GM21515 (cell line): ENCODE measurements at regions not wholly inside any gene's neighbourhood (a gene's known extent, or its start where the extent isn't known, plus 50 kb on each side); places are given as distances from the start of the nearest gene placed in this dataset.

Experiments
- ATAC-seq: cut with Tn5 transposase; IDR thresholded peaks from one replicate; pipeline ENCODE4 v1.9.1; 2021; ENCODE audit not compliant: unreplicated experiment

DNA sequence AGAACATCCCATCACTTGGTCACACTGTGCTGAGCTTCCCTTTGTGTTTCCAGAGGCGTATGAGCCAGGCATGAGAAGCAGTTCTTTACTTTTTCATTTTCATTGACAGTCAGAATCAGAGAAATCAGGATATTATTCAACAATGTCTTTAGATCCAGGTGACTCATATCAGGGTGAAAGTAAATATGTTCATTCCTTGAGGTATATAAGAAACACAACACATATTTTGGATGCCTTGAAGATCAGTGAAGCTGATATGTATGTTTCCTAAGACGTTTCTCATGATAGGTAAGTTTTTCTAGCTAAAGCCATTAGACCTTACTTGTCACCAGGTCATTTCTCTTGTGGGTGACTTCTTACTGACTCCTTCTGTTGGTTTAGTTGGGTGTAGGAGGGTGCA is 505.6 kb downstream of the CDH26 start:
- no peak for ATAC-seq

DNA sequence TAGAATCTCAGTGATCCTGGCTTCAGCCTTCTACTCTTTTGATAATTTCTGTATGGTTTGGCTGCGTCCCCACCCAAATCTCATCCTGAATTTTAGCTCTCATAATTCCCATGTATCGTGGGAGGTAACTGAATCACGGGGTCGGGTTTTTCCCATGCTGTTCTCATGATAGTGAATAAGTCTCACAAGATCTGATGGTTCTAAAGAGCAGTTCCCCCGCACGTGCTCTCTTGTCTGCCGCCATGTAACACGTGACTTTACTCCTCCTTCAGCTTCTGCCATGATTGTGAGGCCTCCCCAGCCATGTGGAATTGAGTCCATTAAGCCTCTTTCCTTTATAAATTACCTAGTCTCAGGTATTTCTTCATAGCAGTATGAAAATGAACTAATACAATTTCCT is 507.2 kb downstream of the CDH26 start:
- ATAC-seq, result no peak

DNA sequence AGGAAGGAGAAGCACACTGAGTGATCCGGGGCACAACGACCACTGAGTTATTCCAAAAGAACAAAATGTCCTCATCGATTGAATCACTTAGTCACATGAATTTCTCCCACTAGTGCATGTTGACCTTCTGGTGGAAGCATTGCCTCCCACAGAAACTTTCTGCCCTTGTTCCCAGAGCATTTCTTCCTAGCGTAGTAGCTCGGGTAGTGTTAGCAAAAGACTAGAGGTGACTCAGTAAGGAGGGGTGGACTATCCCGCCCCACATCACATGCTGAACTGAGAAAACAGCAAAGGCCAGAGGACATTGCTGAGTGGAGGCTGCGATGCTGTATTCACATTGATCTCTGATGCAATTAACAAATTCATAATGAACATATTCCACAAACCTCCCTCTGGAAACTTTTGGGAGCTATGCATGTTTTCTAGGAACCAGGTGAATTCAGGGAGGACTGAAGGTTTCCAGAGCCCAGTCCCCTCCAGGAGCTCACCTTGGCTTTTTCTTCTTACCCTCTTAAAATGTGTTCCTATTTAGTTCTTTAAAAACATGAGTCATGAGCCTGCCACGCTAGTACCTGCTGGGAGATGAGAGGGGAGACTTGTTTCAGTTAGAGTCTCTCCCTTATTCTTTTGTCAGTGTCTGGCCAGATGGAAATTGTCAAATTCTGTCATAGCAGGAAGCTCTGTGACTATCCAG is 507.9 kb downstream of the CDH26 start:
- no peak for ATAC-seq

DNA sequence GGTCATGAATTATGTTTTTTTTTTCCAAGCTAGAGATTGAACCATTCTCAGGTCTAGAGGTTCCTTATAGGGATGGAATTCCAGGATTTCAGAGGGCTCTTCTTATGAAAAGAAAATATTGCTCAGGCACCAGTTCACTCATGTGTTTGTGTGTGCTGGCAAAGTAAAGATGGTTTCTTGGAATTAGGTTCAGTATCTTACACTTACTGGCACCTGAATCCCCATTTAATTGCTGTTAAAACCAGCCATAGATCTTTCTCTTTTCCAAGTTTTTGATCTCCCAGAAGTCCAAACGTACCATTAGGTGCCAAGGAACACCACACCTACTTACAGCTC is 508.4 kb downstream of the CDH26 start:
- ATAC-seq, result no peak

DNA sequence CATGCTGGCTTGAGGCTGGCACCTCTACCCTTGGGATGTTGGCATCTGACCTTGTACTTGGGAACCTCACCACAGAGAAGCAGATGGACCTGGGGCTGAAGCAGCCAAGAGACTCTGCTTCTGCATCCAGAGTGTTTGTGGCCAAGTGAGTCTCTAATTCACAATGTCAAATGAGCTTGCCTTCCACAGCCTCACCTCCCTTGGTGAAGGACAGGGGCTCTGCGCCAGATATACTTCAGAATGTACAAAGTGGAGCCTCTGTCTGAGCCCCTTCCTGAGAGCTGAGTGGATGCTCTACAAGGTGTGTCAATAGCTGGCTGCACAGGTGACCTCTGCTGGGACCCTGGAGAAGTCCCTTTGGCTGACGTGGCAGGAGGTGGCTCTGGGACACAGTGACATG is 508.9 kb downstream of the CDH26 start:
- no peak for ATAC-seq

DNA sequence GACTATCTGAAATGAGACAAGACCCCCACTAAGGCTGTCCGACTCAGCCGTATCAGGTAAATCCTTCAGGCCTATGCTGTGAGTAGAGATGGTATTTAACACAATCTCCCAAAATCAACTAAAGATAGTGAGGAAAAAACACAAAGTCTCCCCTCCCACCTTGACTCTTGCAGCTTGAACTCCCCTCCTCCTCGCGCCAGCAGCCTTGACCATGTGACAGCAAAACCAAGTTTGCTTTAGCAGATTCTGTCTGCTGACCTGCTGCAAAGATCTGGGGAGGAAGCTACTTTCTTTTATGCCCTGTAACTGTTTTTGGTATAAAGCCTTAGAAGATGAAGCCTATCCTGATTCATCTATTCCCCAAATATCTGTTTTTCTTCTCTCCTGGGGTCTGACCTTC is 509.5 kb downstream of the CDH26 start:
- no peak for ATAC-seq

DNA sequence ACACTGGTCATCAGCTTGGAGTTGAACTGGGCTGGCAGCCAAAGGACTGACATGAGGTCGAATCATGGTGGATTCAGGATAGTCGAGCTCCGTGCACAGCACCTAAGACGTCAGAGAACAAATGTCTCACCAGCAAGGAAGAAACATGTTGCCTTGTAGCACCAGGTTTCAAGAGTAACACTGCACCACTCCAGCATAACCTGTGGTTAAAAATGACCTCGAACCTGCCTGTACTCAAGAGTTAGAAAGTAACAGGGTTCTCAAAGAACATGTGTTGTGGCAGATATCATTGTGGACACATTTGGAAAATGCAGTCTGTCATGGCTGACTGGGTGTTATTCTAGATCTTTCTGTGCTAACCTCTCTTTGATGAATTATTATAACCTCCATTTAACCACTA is 511.6 kb downstream of the CDH26 start:
- ATAC-seq, result no peak

DNA sequence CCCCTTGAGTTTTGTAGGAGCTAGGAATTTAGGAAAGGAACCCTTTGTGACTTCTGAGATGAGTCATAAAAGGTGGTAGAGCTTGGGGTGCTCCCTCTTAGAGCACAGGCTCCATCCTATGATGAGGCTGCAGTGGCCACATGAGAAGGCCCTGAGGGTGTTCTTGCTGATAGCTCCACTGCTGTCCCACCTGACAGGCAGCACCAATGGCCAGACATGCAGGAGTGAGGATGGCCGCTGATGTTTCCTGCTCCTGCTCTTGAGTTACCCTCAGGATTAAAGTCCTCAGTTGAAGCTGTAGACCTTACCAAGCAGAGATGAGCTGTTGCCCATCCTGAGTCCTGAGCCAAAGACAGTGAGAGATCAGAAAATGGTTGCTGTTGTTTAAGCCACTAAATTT is 512.1 kb downstream of the CDH26 start:
- no peak for ATAC-seq

DNA sequence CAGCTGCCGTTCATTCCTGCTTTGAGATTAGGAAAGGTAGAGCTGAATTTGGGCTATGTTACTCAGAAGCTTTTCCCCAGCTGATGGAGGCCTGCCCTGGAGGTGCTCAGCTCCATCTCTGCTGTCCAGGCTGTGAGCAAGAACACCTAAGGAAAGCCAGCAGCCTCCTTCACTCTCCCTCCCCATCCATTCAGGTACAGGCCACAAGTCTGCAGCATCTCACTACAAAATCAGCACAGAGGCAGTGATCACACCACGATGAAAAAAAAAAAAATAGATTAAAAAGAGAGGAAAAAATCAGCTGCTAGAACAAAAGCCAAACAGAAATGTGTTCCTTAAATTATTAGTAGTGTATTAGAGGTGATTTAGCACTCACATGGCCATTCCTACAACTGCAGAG is 515.0 kb downstream of the CDH26 start:
- ATAC-seq, result no peak

DNA sequence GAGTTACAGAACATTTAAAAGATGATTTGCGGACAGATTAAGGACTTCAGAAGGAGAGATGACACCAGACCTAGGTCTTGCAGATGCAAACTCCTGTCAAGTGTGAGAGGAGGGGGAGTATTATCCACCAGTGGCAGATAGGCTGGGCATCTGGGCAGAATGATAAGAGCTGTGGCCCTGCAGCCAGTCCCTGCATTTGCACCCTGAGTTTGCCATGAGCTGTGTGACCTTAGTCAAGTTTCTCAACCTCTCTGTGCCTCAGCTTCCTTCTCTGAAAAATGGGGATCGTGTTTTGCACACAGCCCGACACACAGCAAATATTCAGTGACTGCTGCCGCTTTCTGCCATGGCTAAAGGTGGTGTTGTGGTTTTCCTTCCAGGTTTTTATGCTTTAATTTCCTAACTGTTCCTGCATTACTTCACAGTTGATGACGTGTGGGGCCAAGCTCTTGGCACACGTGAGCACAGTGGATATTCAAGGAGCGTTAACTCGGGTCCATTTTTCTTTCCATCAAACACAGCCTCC is 516.2 kb downstream of the CDH26 start:
- ATAC-seq, result no peak

DNA sequence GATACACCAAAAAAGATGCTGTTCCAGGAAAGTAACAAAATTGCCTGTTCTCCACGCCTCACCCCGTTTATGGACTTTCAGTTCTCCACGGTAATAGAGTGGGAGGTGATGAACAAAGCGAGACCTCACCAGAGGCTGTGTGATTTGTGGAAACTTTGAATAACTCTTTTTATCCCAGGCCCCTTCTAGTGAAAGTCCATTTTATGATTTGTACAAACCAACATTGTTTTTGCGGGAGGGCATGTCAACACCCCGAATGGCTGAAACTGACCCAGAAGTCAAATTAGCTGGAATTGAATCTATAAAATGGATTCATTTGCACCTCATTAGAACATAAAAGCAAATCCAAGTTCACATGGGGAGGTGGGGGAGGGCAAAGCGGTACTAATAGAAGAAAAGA is 517.8 kb downstream of the CDH26 start:
- no peak for ATAC-seq

DNA sequence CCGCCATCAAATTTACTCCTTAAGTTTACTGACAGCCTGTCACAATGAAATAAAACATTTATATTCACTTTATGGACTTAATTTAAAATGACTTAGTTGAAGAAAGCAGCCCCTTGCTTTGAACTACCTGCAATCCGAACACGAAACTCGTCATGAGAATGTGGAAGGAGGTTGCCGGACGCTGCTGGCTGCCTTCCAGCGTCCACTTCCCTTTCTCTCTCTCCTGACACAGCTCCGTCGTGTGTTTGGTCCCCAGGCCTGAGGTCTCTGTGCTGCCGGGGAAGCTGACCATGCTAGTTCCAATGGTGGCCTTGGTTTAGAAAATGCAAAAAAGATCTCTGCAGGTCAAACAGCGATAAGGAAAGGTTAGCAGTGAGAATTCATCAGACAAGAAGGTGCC is 519.7 kb downstream of the CDH26 start:
- ATAC-seq, result no peak

DNA sequence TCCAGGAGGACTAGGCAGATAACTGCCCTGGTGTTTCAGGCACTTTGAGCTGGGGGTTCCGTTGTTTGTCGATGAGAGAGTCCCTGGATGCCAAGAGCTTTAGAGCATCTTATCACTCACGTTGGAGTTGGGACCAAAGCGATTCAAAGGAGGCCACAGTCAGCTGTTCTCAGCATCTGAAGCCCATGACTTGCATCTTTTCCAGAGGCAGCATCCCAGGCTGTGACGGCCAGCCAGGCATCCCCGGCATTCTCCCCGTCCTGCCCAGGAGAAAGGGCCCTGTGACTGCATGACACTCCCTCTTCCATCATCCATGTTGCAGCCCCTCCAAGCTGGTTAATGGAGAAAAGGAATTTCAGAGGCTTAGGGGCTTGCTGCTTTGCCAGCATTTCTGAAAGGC is 520.3 kb downstream of the CDH26 start:
- no peak for ATAC-seq

DNA sequence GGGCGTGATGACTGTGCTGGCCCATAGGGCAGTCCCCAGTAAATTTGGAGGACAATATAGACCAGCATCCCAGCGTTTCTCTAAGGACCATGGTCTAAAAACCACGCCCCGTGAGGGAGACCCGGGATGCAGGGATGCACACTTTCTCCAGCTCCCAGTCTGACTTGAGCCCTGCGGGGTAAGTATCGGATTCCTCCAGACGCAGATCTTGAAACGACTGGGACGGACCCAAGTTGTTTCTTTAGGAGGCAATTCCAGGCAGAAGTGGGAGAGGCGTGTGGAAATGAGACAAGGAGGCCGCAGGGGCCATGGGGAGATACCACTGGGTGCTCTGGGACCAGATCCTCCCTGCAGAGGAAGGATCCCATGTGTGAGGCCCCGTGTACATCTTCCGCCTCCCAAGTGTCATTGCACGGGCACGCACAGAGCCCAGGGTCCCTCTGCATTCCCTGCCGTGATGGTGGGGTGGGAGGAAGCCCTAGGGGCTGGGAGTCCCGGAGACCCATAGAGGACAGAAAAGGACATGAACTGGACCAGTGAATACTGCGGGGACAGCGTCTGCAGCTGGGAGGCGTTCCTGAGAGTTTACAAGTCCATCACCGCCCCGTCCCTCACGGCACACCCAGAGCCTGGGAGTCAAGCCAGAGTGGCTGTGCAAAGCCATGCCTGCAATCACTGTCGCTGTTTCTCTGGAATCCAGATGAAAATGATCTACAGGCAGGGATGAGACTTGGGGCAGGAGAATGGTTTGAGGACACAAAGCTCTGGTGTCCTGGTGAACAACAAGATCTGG is 522.9 kb downstream of the CDH26 start:
- no peak for ATAC-seq

DNA sequence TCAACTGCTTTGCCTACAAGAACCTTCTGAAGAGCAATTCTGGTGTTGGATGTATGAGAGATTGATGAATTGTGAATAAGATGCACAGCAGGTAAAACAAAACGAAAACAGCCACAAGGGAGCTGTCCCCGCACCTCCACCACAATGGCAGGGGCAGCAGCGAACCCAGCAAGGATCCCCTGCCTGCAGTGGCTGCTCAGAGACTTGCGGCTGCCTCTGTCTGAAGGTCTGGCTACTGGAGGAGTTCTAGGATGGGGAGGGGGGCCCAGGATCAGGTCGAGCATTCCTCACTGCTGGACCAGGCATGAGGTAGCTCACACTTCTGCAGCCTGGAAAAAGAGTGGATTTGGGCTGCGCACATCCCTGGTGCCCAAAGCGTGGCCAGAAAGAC is 523.5 kb downstream of the CDH26 start:
- ATAC-seq, result no peak

DNA sequence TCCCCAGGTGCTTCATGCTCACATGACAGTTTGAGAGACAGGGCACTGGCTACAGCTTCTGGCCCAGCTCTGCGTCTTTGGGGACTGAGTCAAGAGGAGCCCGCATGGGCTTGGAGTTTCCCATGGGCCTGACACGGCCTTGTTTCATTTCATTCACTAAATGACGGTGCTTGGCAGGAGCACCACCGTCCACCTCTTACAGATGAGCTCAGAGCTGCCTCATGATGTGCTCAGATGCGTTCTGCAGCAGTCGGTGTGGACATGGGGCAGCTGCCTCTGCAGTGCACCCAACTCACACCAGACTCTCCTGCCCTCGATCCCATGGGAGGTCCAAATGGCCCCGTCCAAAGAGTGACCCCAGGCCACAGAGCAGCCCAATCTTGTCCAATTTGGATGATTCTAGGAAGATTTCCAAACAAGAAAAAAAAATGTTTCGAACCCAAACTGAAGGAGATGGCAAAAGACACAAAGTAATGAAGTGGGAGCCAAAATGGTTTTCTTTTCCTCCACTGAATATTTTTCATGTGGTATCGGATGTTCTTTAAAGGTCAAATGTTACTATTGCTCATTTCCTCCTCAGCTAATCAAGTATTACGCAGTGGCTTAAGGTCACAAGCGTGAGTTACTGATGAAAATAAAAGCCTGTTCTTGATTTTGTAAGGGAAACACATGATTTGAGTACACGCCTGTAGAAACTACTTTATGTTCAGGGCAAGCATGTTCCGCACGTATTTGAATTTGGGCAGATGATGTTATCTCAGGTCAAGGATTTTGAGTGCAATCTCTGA is 524.2 kb downstream of the CDH26 start:
- no peak for ATAC-seq

DNA sequence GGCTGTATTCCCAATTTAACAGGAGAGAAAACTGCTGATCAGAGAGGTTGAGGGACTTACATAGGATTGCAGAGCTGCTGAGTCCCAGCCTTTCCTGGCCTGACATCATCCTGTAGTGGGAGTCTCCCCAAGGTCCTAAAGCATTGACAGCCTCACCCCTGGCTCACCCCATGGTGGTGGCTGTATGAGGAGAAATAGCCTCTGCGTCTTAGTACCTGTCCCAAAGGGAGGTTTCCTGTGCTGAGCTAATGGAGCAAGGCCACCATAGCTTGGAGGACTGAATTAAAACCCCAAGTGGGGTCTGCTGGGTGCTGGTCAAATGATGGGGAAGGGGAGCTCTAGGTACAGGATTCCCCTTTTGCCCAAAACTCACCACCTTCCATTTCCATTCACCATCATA is 525.1 kb downstream of the CDH26 start:
- ATAC-seq, result no peak

DNA sequence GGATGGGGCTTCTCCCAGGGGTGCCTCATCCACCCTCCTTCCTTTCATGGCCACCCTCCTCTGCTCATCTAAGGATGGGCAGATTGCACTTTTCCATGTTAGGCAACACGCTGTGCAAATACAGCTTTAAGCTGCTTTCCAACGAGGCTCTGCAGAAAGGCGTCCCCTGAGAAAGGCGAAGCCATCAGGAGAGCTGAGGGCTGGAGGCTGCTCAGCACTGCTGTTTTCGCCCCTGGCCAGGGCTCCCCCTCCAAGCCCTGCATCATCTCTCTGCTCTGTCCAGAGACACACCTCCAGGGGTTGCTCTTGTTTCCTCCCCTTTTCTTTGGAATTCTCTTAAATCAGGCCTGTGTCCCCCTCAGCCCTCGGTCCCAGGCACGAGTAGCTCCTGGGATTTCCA is 526.1 kb downstream of the CDH26 start:
- ATAC-seq, result no peak

DNA sequence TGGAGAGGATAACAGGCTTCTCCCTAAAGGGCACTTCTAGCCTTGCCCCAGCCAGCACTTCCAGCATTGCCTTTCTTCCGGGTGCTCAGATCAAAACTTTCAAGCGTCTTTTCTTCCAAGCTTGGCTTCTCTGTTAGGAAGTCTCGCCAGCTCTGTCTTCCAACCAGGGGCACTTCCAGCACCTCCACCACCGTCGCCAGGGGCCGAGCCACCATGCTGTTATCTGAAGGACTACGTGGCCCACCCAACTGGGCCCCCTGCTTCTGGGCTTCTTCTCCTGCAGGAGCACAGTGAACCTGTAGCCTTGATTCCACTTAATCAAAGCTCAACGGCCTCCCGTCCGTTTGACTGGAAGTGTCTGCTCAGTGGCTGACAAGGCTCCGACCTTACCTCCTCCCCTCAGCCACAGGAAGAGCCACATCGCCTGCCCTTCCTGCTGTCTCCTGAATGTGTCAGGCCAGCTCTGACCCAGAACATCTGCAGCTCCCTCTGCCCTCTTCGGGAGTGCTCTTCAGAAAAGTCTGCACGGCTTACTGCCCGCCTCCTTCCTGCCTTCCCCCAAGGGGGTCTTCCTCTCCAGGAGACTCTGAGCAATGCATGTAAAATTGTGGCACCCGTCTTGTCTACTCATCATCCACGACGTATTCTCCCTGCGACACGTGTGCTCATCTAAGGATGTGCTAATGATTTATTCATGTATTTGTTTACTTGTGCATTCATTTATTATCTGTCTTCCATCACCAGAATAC is 527.0 kb downstream of the CDH26 start:
- no peak for ATAC-seq

DNA sequence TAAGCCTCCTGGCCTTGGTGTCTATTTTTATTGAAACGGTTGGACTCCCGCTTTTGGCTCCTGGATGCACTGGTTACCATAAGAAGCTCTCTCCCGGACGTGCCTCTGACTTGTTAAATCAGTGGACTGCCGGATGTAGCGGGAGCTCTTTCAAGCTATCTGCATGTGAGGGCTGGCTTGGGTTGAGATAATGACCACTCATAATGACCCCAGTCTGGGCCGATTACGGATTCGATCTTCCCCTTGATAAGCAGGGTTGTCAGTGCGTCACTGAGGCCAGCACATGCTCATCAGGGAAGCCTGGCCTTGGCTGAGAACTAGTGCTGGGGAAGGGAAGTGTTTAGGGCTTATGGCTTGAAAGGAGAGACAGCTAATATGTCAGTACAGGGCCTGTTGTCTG is 528.1 kb downstream of the CDH26 start:
- no peak for ATAC-seq

DNA sequence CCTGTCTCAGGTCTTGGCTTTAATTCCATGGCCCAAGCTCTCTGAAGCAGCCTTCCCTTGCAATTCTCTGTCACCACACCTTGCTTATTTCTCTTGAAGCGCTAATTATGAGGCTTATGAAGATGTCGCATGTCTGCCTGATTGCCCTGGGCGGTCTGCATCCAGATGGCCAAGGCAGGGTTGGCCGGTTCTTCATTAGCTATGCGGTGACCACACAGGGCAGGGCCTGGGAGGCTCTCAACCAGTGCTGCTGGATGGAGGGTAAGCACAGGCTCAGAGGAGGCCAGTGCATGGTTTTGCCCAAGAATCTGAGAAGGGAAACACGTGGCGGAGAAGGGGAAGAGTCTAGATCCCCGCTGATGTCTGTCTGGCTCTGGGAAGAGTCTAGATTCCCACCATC is 528.7 kb downstream of the CDH26 start:
- ATAC-seq, result no peak
